H9 (cell line): ENCODE measurements at regions not wholly inside any gene's neighbourhood (a gene's known extent, or its start where the extent isn't known, plus 50 kb on each side); places are given as distances from the start of the nearest gene placed in this dataset.

Source experiments
- DNase-seq: peaks from one replicate; pipeline ENCODE4 v3.0.0-alpha.2; 2017
- H2AFZ ChIP-seq: one replicate; pipeline ENCODE4 v1.6.1; 2013; ENCODE audit warnings: mild to moderate bottlenecking, low read length, control low read depth, moderate library complexity
- H2AK5ac ChIP-seq: 2 replicates; pipeline ENCODE4 v1.6.1; 2013; ENCODE audit warnings: low read length, control low read depth, mixed read lengths; ENCODE audit not compliant: insufficient read length
- H2BK120ac ChIP-seq: one replicate; pipeline ENCODE4 v1.6.1; 2013; ENCODE audit warnings: low read depth, mild to moderate bottlenecking, low read length, control low read depth, inconsistent platforms; ENCODE audit not compliant: poor library complexity, severe bottlenecking
- H2BK12ac ChIP-seq: 2 replicates; pipeline ENCODE4 v1.6.1; 2013; ENCODE audit warnings: low read length, control low read depth, mixed read lengths, low read depth; ENCODE audit not compliant: insufficient read length
- H2BK15ac ChIP-seq: 2 replicates; pipeline ENCODE4 v1.6.1; 2013; ENCODE audit warnings: low read depth, low read length, control low read depth
- H2BK20ac ChIP-seq: one replicate; pipeline ENCODE4 v1.6.1; 2013; ENCODE audit warnings: low read depth, mild to moderate bottlenecking, low read length, control low read depth, inconsistent platforms; ENCODE audit not compliant: poor library complexity, severe bottlenecking
- H2BK5ac ChIP-seq: 2 replicates; pipeline ENCODE4 v1.6.1; 2013; ENCODE audit warnings: low read length, control low read depth, mixed read lengths; ENCODE audit not compliant: insufficient read length
- H3K14ac ChIP-seq: 2 replicates; pipeline ENCODE4 v1.6.1; 2013; ENCODE audit warnings: low read length, control low read depth; ENCODE audit not compliant: insufficient read depth
- H3K18ac ChIP-seq: 2 replicates; pipeline ENCODE4 v1.6.1; 2013; ENCODE audit warnings: low read depth, mild to moderate bottlenecking, mixed read lengths, low read length, control low read depth; ENCODE audit not compliant: insufficient read length
- H3K23ac ChIP-seq: 2 replicates; pipeline ENCODE4 v1.6.1; 2013; ENCODE audit warnings: low read length, control low read depth, mixed read lengths, low read depth; ENCODE audit not compliant: insufficient read length
- H3K23me2 ChIP-seq: 2 replicates; pipeline ENCODE4 v1.6.1; 2013; ENCODE audit warnings: low read depth, mild to moderate bottlenecking, mixed read lengths, low read length, control low read depth; ENCODE audit not compliant: insufficient read length, poor library complexity, severe bottlenecking
- H3K27ac ChIP-seq: 2 replicates; pipeline ENCODE4 v1.5.1; 2013; ENCODE audit warnings: low read length, control low read depth, mixed read lengths, low read depth; ENCODE audit not compliant: insufficient read length
- H3K27me3 ChIP-seq: 2 replicates; pipeline ENCODE4 v1.6.1; 2013; ENCODE audit warnings: low read length, control low read depth, inconsistent platforms; ENCODE audit not compliant: insufficient read depth
- H3K4ac ChIP-seq: 2 replicates; pipeline ENCODE4 v1.6.1; 2013; ENCODE audit warnings: low read depth, mild to moderate bottlenecking, control low read depth, inconsistent platforms, low read length, moderate library complexity
- H3K4me1 ChIP-seq: 2 replicates; pipeline ENCODE4 v1.6.1; 2013; ENCODE audit warnings: low read length, control low read depth, inconsistent platforms; ENCODE audit not compliant: insufficient read depth
- H3K4me2 ChIP-seq: 2 replicates; pipeline ENCODE4 v1.6.1; 2013; ENCODE audit warnings: low read length, control low read depth, mixed read lengths; ENCODE audit not compliant: insufficient read length, insufficient read depth
- H3K56ac ChIP-seq: 2 replicates; pipeline ENCODE4 v1.6.1; 2013; ENCODE audit warnings: low read depth, mild to moderate bottlenecking, mixed read lengths, low read length, control low read depth; ENCODE audit not compliant: insufficient read length
- H3K79me1 ChIP-seq: 2 replicates; pipeline ENCODE4 v1.6.1; 2013; ENCODE audit warnings: low read depth, mild to moderate bottlenecking, moderate library complexity, low read length, control low read depth, inconsistent platforms; ENCODE audit not compliant: insufficient read depth, poor library complexity, severe bottlenecking
- H3K79me2 ChIP-seq: 2 replicates; pipeline ENCODE4 v1.6.1; 2013; ENCODE audit warnings: low read length, control low read depth, inconsistent platforms; ENCODE audit not compliant: insufficient read depth
- H3K9ac ChIP-seq: 2 replicates; pipeline ENCODE4 v1.6.1; 2013; ENCODE audit warnings: low read length, control low read depth, mixed read lengths; ENCODE audit not compliant: insufficient read length; ENCODE audit errors: extremely low read depth
- H3K9me3 ChIP-seq: one replicate; pipeline ENCODE4 v1.6.1; 2013; ENCODE audit warnings: low read depth, low read length, inconsistent platforms; ENCODE audit not compliant: control insufficient read depth
- H3T11ph ChIP-seq: one replicate; pipeline ENCODE4 v1.6.1; 2013; ENCODE audit warnings: mild to moderate bottlenecking, low read length, control low read depth, inconsistent platforms
- H4K20me1 ChIP-seq: one replicate; pipeline ENCODE4 v1.6.1; 2013; ENCODE audit not compliant: control insufficient read depth, insufficient read length, insufficient read depth
- H4K5ac ChIP-seq: 2 replicates; pipeline ENCODE4 v1.6.1; 2013; ENCODE audit warnings: low read depth, mild to moderate bottlenecking, mixed read lengths, low read length, control low read depth; ENCODE audit not compliant: insufficient read length
- H4K8ac ChIP-seq: replicated peaks from 2 replicates; pipeline ENCODE4 v1.6.1; 2013; ENCODE audit warnings: low read length, control low read depth, mixed read lengths, low read depth; ENCODE audit not compliant: insufficient read length
- H4K91ac ChIP-seq: 2 replicates; pipeline ENCODE4 v1.6.1; 2013; ENCODE audit warnings: low read depth, mild to moderate bottlenecking, moderate library complexity, mixed read lengths, low read length, control low read depth; ENCODE audit not compliant: insufficient read length
- H3K27ac Mint-ChIP-seq, 3 experiments: 2 replicates in 2 of 3; 3 replicates in 1 of 3; pipeline ENCODE4 v1.8.0; 2020 to 2021; ENCODE audit warnings: mixed read lengths in 3 of 3, mild to moderate bottlenecking in 1 of 3, moderate library complexity in 1 of 3
- H3K27me3 Mint-ChIP-seq: 2 replicates; pipeline ENCODE4 v1.8.0; 2021; ENCODE audit warnings: low read depth, mild to moderate bottlenecking, moderate library complexity, mixed read lengths
- H3K36me3 Mint-ChIP-seq, 3 experiments: 2 replicates in 2 of 3; 3 replicates in 1 of 3; pipeline ENCODE4 v1.8.0; 2020 to 2021; ENCODE audit warnings: low read depth in 3 of 3, mixed read lengths in 3 of 3; ENCODE audit not compliant: insufficient read depth in 1 of 3
- H3K4me1 Mint-ChIP-seq, 2 experiments: 2 replicates each; pipeline ENCODE4 v1.8.0; 2020; ENCODE audit warnings: mixed read lengths in 2 of 2
- H3K4me3 Mint-ChIP-seq, 2 experiments: 2 replicates in 1 of 2; 3 replicates in 1 of 2; pipeline ENCODE4 v1.8.0; 2020 to 2021; ENCODE audit warnings: mild to moderate bottlenecking in 2 of 2, mixed read lengths in 2 of 2, moderate library complexity in 1 of 2
- H3K9me3 Mint-ChIP-seq, 2 experiments: 2 replicates in 1 of 2; 3 replicates in 1 of 2; pipeline ENCODE4 v1.8.0; 2020; ENCODE audit warnings: mild to moderate bottlenecking in 2 of 2, mixed read lengths in 2 of 2, moderate library complexity in 1 of 2
- CTCF ChIP-seq: fragments of 200-600 bp; sonication (generic); conservative IDR thresholded peaks from 3 replicates; pipeline ENCODE4 v1.8.0; 2021; ENCODE audit warnings: antibody characterized with exemption, mild to moderate bottlenecking
- WGBS: extraction: QIAGEN DNeasy Blood & Tissue Kit; methylation state at CpG from one replicate; pipeline ENCODE4 v1.1.7; 2013; ENCODE audit warnings: missing lambda C conversion rate, low lambda C conversion rate, mixed read lengths; ENCODE audit not compliant: insufficient read length; ENCODE audit errors: extremely low coverage; 5-methylcytosine and 5-hydroxymethylcytosine counted together

DNA sequence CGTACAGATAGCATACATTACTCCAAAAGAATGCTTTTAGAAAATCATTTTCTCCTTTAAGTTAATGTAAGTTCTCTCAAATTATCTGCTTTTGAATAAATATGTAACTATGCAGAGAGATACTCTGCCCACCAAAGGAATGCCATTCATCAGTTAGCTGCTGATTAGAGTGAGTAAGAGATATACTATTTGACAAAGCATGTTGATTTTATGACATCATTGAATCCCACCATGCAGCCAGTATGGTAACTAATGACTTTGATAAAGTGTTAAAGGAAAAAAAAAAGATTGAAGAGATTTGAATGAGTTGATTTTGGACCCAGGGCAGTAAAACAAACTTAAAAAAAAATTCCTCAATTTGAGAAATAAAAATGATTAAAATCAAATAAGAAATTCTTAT lies 521.5 kb downstream of the SLITRK6 start:
- no peaks in the 10 kb centered on the region for H3K27me3 ChIP-seq
- no peak overlapping the region for H3K56ac ChIP-seq
- H3K79me1 ChIP-seq, result no peaks in the 10 kb centered on the region
- H3K79me2 ChIP-seq, result no peaks in the 10 kb centered on the region
- Mint-ChIP-seq H3K36me3 (no peaks in the 10 kb centered on the region), H3K4me3 (no peak overlapping the region), H3K4me1 (no peaks in the 10 kb centered on the region), H3K27ac (no peak overlapping the region), H3K9me3 (no peaks in the 10 kb centered on the region), H3K27me3 (no peaks in the 10 kb centered on the region)
- H3K23me2 ChIP-seq, result no peaks in the 10 kb centered on the region
- H3K4ac ChIP-seq, result no peak overlapping the region
- H2AK5ac ChIP-seq, result no peak overlapping the region
- no peak overlapping the region for H3T11ph ChIP-seq
- no peaks in the 10 kb centered on the region for H3K4me1 ChIP-seq
- H3K9me3 ChIP-seq, result no peaks in the 10 kb centered on the region
- H2BK120ac ChIP-seq, result no peak overlapping the region
- no peak for DNase-seq
- H4K20me1 ChIP-seq, result no peaks in the 10 kb centered on the region
- no peak overlapping the region for H2BK20ac ChIP-seq
- TF ChIP-seq CTCF, result no peak
- H3K27ac ChIP-seq, result no peak overlapping the region
- WGBS, result no CpG with 5 or more reads among the region's 1 CpG
- no peak overlapping the region for H2AFZ ChIP-seq
- H4K91ac ChIP-seq, result no peak overlapping the region
- H3K9ac ChIP-seq, result no peak overlapping the region
- no peak overlapping the region for H2BK5ac ChIP-seq
- H4K8ac ChIP-seq, result no peak overlapping the region
- H2BK15ac ChIP-seq, result no peak overlapping the region
- H4K5ac ChIP-seq, result no peak overlapping the region
- no peak overlapping the region for H3K14ac ChIP-seq
- H3K18ac ChIP-seq, result no peak overlapping the region
- no peak overlapping the region for H2BK12ac ChIP-seq
- no peak overlapping the region for H3K23ac ChIP-seq
- H3K4me2 ChIP-seq, result no peak overlapping the region
